GM21786 (cell line): ENCODE measurements at regions not wholly inside any gene's neighbourhood (a gene's known extent, or its start where the extent isn't known, plus 50 kb on each side); places are given as distances from the start of the nearest gene placed in this dataset.
A peak's percentile ranks its signal among the peaks of the same experiment; 100 is the strongest.

Experiments used
- ATAC-seq: cut with Tn5 transposase; IDR thresholded peaks from one replicate; pipeline ENCODE4 v1.9.1; 2021; ENCODE audit not compliant: unreplicated experiment

- ATAC-seq: no peak
These were observed 169.4 kb downstream of the DAD1 start for GRCh38 chr14:22419620-22420019.

GRCh38 chr14:22418631-22419030 is 170.4 kb downstream of the DAD1 start:
- ATAC-seq: peak; percentile 76

- no peak for ATAC-seq
These were observed 171.1 kb downstream of the DAD1 start for GRCh38 chr14:22417914-22418313.

- ATAC-seq: no peak
These were observed 172.8 kb downstream of the DAD1 start for GRCh38 chr14:22416193-22416592.

GRCh38 chr14:22415605-22415959 is 173.4 kb downstream of the DAD1 start:
- ATAC-seq: no peak

GRCh38 chr14:22414876-22415604 is 174.0 kb downstream of the DAD1 start:
- no peak for ATAC-seq

GRCh38 chr14:22412926-22413411 is 176.1 kb downstream of the DAD1 start:
- ATAC-seq: no peak

- no peak for ATAC-seq
These were observed 177.5 kb downstream of the DAD1 start for GRCh38 chr14:22411398-22412055.

GRCh38 chr14:22410497-22410896 is 178.5 kb downstream of the DAD1 start:
- no peak for ATAC-seq

GRCh38 chr14:22409006-22409405 is 180.0 kb downstream of the DAD1 start:
- ATAC-seq: no peak

GRCh38 chr14:22408547-22408946 is 180.5 kb downstream of the DAD1 start:
- no peak for ATAC-seq

GRCh38 chr14:22407033-22407432 is 182.0 kb downstream of the DAD1 start:
- ATAC-seq: no peak

GRCh38 chr14:22405201-22405600 is 183.8 kb downstream of the DAD1 start:
- no peak for ATAC-seq

- ATAC-seq: no peak
These were observed 185.7 kb downstream of the DAD1 start for GRCh38 chr14:22403296-22403695.

- no peak for ATAC-seq
These were observed 188.3 kb downstream of the DAD1 start for GRCh38 chr14:22400655-22401259.

GRCh38 chr14:22399776-22400175 is 189.2 kb downstream of the DAD1 start:
- no peak for ATAC-seq

- no peak for ATAC-seq
These were observed 191.7 kb downstream of the DAD1 start for GRCh38 chr14:22397221-22397737.

GRCh38 chr14:22395803-22396202 is 193.2 kb downstream of the DAD1 start:
- ATAC-seq: no peak

GRCh38 chr14:22394616-22395015 is 194.4 kb downstream of the DAD1 start:
- no peak for ATAC-seq

GRCh38 chr14:22393796-22394195 is 195.2 kb downstream of the DAD1 start:
- ATAC-seq: no peak

GRCh38 chr14:22391908-22392565 is 197.0 kb downstream of the DAD1 start:
- no peak for ATAC-seq
